OCI-LY1 (cell line): ENCODE measurements at regions not wholly inside any gene's neighbourhood (a gene's known extent, or its start where the extent isn't known, plus 50 kb on each side); places are given as distances from the start of the nearest gene placed in this dataset.

Experiments
- EZH2 ChIP-seq: fragments of 200-600 bp; sonication (generic), shearing (Covaris generic); IDR thresholded peaks from 2 replicates; pipeline ENCODE4 v1.8.0; 2017; ENCODE audit warnings: borderline replicate concordance, mixed run types, mild to moderate bottlenecking, antibody characterized with exemption, low read length, moderate library complexity, mixed read lengths
- TF ChIP-seq, protein P1 (sequence below): fragments of 200-600 bp; sonication (generic), shearing (Covaris generic); IDR thresholded peaks from 2 replicates; pipeline ENCODE4 v1.5.1; 2017; ENCODE audit warnings: mild to moderate bottlenecking, antibody characterized with exemption, low read length, moderate library complexity, mixed read lengths

DNA sequence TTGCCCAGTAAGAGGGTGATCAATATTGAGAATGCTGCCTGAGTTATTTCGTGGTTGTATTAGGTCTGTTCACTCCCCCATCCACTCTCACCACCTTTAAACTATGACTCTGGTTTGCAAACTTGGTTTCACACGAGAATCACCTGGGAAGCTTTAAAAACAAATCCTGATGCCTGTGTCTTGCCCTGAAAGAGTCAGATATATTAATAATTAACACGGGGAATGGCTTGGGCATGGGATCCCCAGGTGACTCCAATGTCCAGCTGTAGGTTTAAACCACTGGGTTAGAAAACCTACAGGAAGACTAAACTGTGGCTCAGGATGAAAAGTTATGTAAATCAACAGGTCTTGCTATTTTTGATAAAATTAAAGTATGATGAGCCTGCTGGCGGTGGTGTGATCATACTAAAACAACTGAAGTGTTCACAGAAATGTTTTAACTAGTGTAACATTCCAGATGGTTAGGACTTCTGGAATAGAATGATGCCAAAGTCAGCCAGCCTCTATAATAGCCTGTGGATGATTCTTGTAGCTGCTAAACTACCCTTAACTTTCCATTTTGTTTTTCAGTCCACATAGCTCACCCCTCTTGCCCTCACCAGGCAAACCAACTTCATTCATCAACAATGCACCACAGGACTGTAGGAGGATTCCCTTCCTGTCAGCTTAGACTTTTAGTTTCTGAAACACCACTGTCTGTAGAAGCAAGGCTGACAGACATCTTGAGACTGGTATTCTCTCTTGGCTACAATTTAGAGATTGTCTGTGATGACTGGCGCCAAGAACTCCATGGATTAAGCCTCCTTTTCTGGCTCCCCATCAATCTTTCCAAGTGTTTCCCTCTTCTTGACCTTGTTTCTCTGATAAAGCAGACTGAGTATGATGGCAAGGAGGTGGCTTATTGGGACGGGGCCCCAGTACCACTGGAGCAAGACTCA is 119.1 kb upstream of the ADAMTS9 start:
- TF ChIP-seq, protein P1, sequence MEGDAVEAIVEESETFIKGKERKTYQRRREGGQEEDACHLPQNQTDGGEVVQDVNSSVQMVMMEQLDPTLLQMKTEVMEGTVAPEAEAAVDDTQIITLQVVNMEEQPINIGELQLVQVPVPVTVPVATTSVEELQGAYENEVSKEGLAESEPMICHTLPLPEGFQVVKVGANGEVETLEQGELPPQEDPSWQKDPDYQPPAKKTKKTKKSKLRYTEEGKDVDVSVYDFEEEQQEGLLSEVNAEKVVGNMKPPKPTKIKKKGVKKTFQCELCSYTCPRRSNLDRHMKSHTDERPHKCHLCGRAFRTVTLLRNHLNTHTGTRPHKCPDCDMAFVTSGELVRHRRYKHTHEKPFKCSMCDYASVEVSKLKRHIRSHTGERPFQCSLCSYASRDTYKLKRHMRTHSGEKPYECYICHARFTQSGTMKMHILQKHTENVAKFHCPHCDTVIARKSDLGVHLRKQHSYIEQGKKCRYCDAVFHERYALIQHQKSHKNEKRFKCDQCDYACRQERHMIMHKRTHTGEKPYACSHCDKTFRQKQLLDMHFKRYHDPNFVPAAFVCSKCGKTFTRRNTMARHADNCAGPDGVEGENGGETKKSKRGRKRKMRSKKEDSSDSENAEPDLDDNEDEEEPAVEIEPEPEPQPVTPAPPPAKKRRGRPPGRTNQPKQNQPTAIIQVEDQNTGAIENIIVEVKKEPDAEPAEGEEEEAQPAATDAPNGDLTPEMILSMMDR = no peak
- no peak for TF ChIP-seq EZH2
